DOHH2 (cell line): ENCODE measurements at regions not wholly inside any gene's neighbourhood (a gene's known extent, or its start where the extent isn't known, plus 50 kb on each side); places are given as distances from the start of the nearest gene placed in this dataset.

Source experiments
- CTCF ChIP-seq: fragments of 200-600 bp; sonication (generic); IDR thresholded peaks from one replicate; pipeline ENCODE4 v1.5.1; 2014; ENCODE audit warnings: antibody characterized with exemption, mild to moderate bottlenecking, low read depth, low read length; ENCODE audit not compliant: poor library complexity, severe bottlenecking
- EZH2phosphoT487 ChIP-seq: fragments of 200-600 bp; sonication (generic); IDR thresholded peaks from 2 replicates; pipeline ENCODE4 v1.6.1; 2017; ENCODE audit warnings: borderline replicate concordance, mild to moderate bottlenecking, antibody characterized with exemption, low read length, moderate library complexity, mixed read lengths

GRCh38 chr6:120960761-120961160, 373.5 kb downstream of the TBC1D32 start:
- TF ChIP-seq CTCF = no peak
- no peak for TF ChIP-seq EZH2phosphoT487
